ENCODE measurements at regions not wholly inside any gene's neighbourhood (a gene's known extent, or its start where the extent isn't known, plus 50 kb on each side); places are given as distances from the start of the nearest gene placed in this dataset.

GRCh38 chr4:14669371-14669770 is 332.9 kb upstream of the CPEB2 start:
- Histone ChIP-seq H3K27me3 (no peaks in the 10 kb centered on the region), H3K27ac (no peak overlapping the region), H3K36me3 (no peaks in the 10 kb centered on the region), H3K9me3 (peaks cover 0 to 12% (median 0%) of the 10 kb centered on the region in 4 donors), H3K4me1 (no peaks in the 10 kb centered on the region), H3K4me3 (no peak overlapping the region)
- 57 to 70% methylated on average over 5 of the region's 5 CpGs for WGBS, 2 donors
- no peak for DNase-seq (ENCODE audit: low spot score in 2 of 2)
- TF ChIP-seq EP300 (IDR thresholded peaks at IDR 0.05) (no peak), CTCF (IDR thresholded peaks at IDR 0.05) (no peak), POLR2A (IDR thresholded peaks at IDR 0.05) (no peak)

GRCh38 chr4:14671146-14671545 is 331.1 kb upstream of the CPEB2 start:
- H3K36me3 ChIP-seq: no peaks in the 10 kb centered on the region
- H3K4me1 ChIP-seq: no peaks in the 10 kb centered on the region
- no peaks in the 10 kb centered on the region for H3K27me3 ChIP-seq
- WGBS, 2 donors: 21 to 38% methylated on average over 2 of the region's 2 CpGs
- no peak for DNase-seq (ENCODE audit: low spot score in 2 of 2)
- no peak overlapping the region for H3K4me3 ChIP-seq
- no peak overlapping the region for H3K27ac ChIP-seq
- TF ChIP-seq POLR2A (IDR thresholded peaks at IDR 0.05) (no peak), CTCF (IDR thresholded peaks at IDR 0.05) (no peak), EP300 (IDR thresholded peaks at IDR 0.05) (no peak)
- H3K9me3 ChIP-seq: peaks cover 0 to 11% (median 0%) of the 10 kb centered on the region in 4 donors

GRCh38 chr4:14675279-14675985 is 326.8 kb upstream of the CPEB2 start:
- no peak for DNase-seq (ENCODE audit: low spot score in 2 of 2)
- Histone ChIP-seq H3K4me3 (no peak overlapping the region), H3K9me3 (no peaks in the 10 kb centered on the region), H3K27me3 (no peaks in the 10 kb centered on the region), H3K36me3 (no peaks in the 10 kb centered on the region), H3K27ac (no peak overlapping the region), H3K4me1 (no peaks in the 10 kb centered on the region)
- 76 to 88% methylated on average over 3 of the region's 3 CpGs for WGBS, 2 donors
- no peak for TF ChIP-seq CTCF (IDR thresholded peaks at IDR 0.05)
- TF ChIP-seq EP300 (IDR thresholded peaks at IDR 0.05): no peak
- TF ChIP-seq POLR2A (IDR thresholded peaks at IDR 0.05): no peak

- 50 to 54% methylated on average over 5 of the region's 5 CpGs for WGBS, 2 donors
- DNase-seq (ENCODE audit: low spot score in 2 of 2): no peak
- no peak for TF ChIP-seq POLR2A (IDR thresholded peaks at IDR 0.05)
- no peak for TF ChIP-seq EP300 (IDR thresholded peaks at IDR 0.05)
- TF ChIP-seq CTCF (IDR thresholded peaks at IDR 0.05): no peak
- Histone ChIP-seq H3K9me3 (peaks cover 0 to 6% (median 0%) of the 10 kb centered on the region in 4 donors), H3K27ac (no peak overlapping the region), H3K4me3 (no peak overlapping the region), H3K36me3 (no peaks in the 10 kb centered on the region), H3K27me3 (no peaks in the 10 kb centered on the region), H3K4me1 (no peaks in the 10 kb centered on the region)
Observed at GRCh38 chr4:14679906-14680305, 322.4 kb upstream of the CPEB2 start.

- Histone ChIP-seq H3K27me3 (no peaks in the 10 kb centered on the region), H3K36me3 (no peaks in the 10 kb centered on the region), H3K4me3 (no peak overlapping the region), H3K9me3 (peaks cover 0 to 6% (median 0%) of the 10 kb centered on the region in 4 donors), H3K27ac (no peak overlapping the region), H3K4me1 (no peaks in the 10 kb centered on the region)
- DNase-seq (ENCODE audit: low spot score in 2 of 2): no peak
- TF ChIP-seq EP300 (IDR thresholded peaks at IDR 0.05): no peak
- no peak for TF ChIP-seq POLR2A (IDR thresholded peaks at IDR 0.05)
- no peak for TF ChIP-seq CTCF (IDR thresholded peaks at IDR 0.05)
- WGBS, 2 donors: 55 to 70% methylated on average over 4 of the region's 4 CpGs
Observed at GRCh38 chr4:14681330-14681729, 321.0 kb upstream of the CPEB2 start.

All from tibial nerve (tissue), 4 donors.